ENCODE measurements at regions not wholly inside any gene's neighbourhood (a gene's known extent, or its start where the extent isn't known, plus 50 kb on each side); places are given as distances from the start of the nearest gene placed in this dataset.

GRCh38 chr14:38964630-38965029 is 138.4 kb downstream of the SEC23A start:
- CTCF ChIA-PET (ENCODE audit: partially characterized antibody) = no interaction called here
- H3K18ac ChIP-seq (ENCODE audit: extremely low read depth, low read length) = no peak overlapping the region

More at GRCh38 chr14:38964630-38965029, 138.4 kb downstream of the SEC23A start:
- TF ChIP-seq, protein P1, sequence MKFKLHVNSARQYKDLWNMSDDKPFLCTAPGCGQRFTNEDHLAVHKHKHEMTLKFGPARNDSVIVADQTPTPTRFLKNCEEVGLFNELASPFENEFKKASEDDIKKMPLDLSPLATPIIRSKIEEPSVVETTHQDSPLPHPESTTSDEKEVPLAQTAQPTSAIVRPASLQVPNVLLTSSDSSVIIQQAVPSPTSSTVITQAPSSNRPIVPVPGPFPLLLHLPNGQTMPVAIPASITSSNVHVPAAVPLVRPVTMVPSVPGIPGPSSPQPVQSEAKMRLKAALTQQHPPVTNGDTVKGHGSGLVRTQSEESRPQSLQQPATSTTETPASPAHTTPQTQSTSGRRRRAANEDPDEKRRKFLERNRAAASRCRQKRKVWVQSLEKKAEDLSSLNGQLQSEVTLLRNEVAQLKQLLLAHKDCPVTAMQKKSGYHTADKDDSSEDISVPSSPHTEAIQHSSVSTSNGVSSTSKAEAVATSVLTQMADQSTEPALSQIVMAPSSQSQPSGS (IDR thresholded peaks at IDR 0.05; ENCODE audit: low read length) = no peak
- TF ChIP-seq HDAC2 (IDR thresholded peaks at IDR 0.05; ENCODE audit: borderline replicate concordance in 1 of 2, low read depth in 2 of 2, low read length in 2 of 2) = no peak
- TF ChIP-seq GTF2F1 (IDR thresholded peaks at IDR 0.05; ENCODE audit: borderline replicate concordance, low read depth, low read length) = no peak
- TF ChIP-seq BACH1 (IDR thresholded peaks at IDR 0.05; ENCODE audit: low read length) = no peak
- TF ChIP-seq CEBPB (IDR thresholded peaks at IDR 0.05; ENCODE audit: low read depth, low read length) = no peak
- no peak for TF ChIP-seq BRCA1 (IDR thresholded peaks at IDR 0.05; ENCODE audit: low read depth, low read length)
- TF ChIP-seq POLR2A (IDR thresholded peaks at IDR 0.05; ENCODE audit: control extremely low read depth in 1 of 2, low read depth in 2 of 2, low read length in 2 of 2) = no peak
- no peak for TF ChIP-seq CTBP2 (IDR thresholded peaks at IDR 0.05; ENCODE audit: borderline replicate concordance, insufficient read depth, insufficient read length, low read length)
- TF ChIP-seq SIRT6 (IDR thresholded peaks at IDR 0.05; ENCODE audit: low read length) = no peak
- TF ChIP-seq TAF7 (optimal IDR thresholded peaks at IDR 0.05; ENCODE audit: borderline replicate concordance, low read depth, low read length) = no peak
- TF ChIP-seq KDM1A (IDR thresholded peaks at IDR 0.05; ENCODE audit: borderline replicate concordance, low read length) = no peak
- no peak for TF ChIP-seq CBX5 (IDR thresholded peaks at IDR 0.05; ENCODE audit: low read depth, low read length)
- TF ChIP-seq, protein P2, sequence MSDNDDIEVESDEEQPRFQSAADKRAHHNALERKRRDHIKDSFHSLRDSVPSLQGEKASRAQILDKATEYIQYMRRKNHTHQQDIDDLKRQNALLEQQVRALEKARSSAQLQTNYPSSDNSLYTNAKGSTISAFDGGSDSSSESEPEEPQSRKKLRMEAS (IDR thresholded peaks at IDR 0.05) = no peak
- no peak overlapping the region for H2BK120ac ChIP-seq (replicated peaks; ENCODE audit: low read depth, low read length)
- H2BK12ac ChIP-seq (ENCODE audit: low read depth, low read length) = no peak overlapping the region
- no peaks in the 10 kb centered on the region for H3K27me3 ChIP-seq (replicated peaks in 1 of 4; ENCODE audit: control insufficient read depth in 3 of 4, extremely low read depth in 1 of 4, insufficient read depth in 3 of 4, low read length in 3 of 4)
- H4K5ac ChIP-seq (ENCODE audit: insufficient read length, low read depth, low read length) = no peak overlapping the region
- H2AK5ac ChIP-seq (ENCODE audit: low read depth, low read length) = no peak overlapping the region
- no peak overlapping the region for H4K8ac ChIP-seq (ENCODE audit: extremely low read depth, insufficient read depth, low read length)
- H3K4ac ChIP-seq (replicated peaks; ENCODE audit: insufficient read length, low read depth, low read length) = no peak overlapping the region
- no peak overlapping the region for H3K14ac ChIP-seq (ENCODE audit: insufficient read length)
- no peak overlapping the region for H2BK20ac ChIP-seq (ENCODE audit: low read length)
- no peak overlapping the region for H2AFZ ChIP-seq (ENCODE audit: low read length)
- H3K23ac ChIP-seq (ENCODE audit: insufficient read length) = no peak overlapping the region
- DNase-seq (ENCODE audit: low read depth in 1 of 2, low spot score in 2 of 2) (no peak), FAIRE-seq (no peak)
- POLR2A ChIA-PET (ENCODE audit: partially characterized antibody) = no interaction called here
- no peak overlapping the region for H3K9ac ChIP-seq (replicated peaks in 1 of 4; ENCODE audit: extremely low read depth in 1 of 4, low read depth in 3 of 4, low read length in 3 of 4)
- peaks cover 2% of the 10 kb centered on the region; the same call in 1 of the 2 replicates for H3K23me2 ChIP-seq (ENCODE audit: low read depth, low read length)
- no peak overlapping the region for H3K4me2 ChIP-seq (ENCODE audit: insufficient read depth in 1 of 2, low read depth in 2 of 2, low read length in 2 of 2)
- no peak overlapping the region for H2BK15ac ChIP-seq (ENCODE audit: low read length)
- no peaks in the 10 kb centered on the region for H3K79me2 ChIP-seq (ENCODE audit: control insufficient read depth in 1 of 2, insufficient read depth in 2 of 2, low read length in 2 of 2)
- no peak overlapping the region for H4K91ac ChIP-seq (replicated peaks; ENCODE audit: insufficient read length, low read length)
- no peaks in the 10 kb centered on the region for H3K79me1 ChIP-seq (ENCODE audit: low read depth, low read length)
- H3K27ac ChIP-seq (ENCODE audit: low read depth, low read length) = no peak overlapping the region
- H2BK5ac ChIP-seq (ENCODE audit: low read depth, low read length) = no peak overlapping the region
- no peaks in the 10 kb centered on the region for H3K9me3 ChIP-seq (ENCODE audit: insufficient read depth in 2 of 2, low read depth in 1 of 2, low read length in 1 of 2)
- H3K4me3 ChIP-seq (ENCODE audit: extremely low read depth in 1 of 4, insufficient read depth in 2 of 4, low read depth in 3 of 4, low read length in 4 of 4) = no peak overlapping the region
- H4K20me1 ChIP-seq (replicated peaks in 1 of 2; ENCODE audit: control insufficient read depth in 1 of 2, insufficient read depth in 2 of 2, low read length in 2 of 2) = no peaks in the 10 kb centered on the region
- no peak overlapping the region for H3K56ac ChIP-seq (replicated peaks; ENCODE audit: insufficient read length, low read depth, low read length)
- no peaks in the 10 kb centered on the region for H3K36me3 ChIP-seq (ENCODE audit: control insufficient read depth in 2 of 4, insufficient read depth in 4 of 4, low read length in 3 of 4)
- H3K4me1 ChIP-seq (replicated peaks in 1 of 4; ENCODE audit: control insufficient read depth in 3 of 4, insufficient read depth in 4 of 4, low read length in 3 of 4) = no peaks in the 10 kb centered on the region

All from H1 (cell line).